ENCODE measurements at regions not wholly inside any gene's neighbourhood (a gene's known extent, or its start where the extent isn't known, plus 50 kb on each side); places are given as distances from the start of the nearest gene placed in this dataset.

GRCh38 chr13:79675931-79676660 is 195.1 kb downstream of the NDFIP2 start:
- no peak for TF ChIP-seq CTCF (conservative IDR thresholded peaks at IDR 0.05; ENCODE audit: low read depth, low read length)
- DNase-seq (ENCODE audit: low read depth), result no peak
- H3K4me3 ChIP-seq (ENCODE audit: low read depth, low read length), result no peak overlapping the region

GRCh38 chr13:79674765-79675515 is 194.0 kb downstream of the NDFIP2 start:
- DNase-seq (ENCODE audit: low read depth), result no peak
- TF ChIP-seq CTCF (conservative IDR thresholded peaks at IDR 0.05; ENCODE audit: low read depth, low read length), result no peak
- no peak overlapping the region for H3K4me3 ChIP-seq (ENCODE audit: low read depth, low read length)

GRCh38 chr13:79673993-79674377 is 193.0 kb downstream of the NDFIP2 start:
- no peak overlapping the region for H3K4me3 ChIP-seq (ENCODE audit: low read depth, low read length)
- TF ChIP-seq CTCF (conservative IDR thresholded peaks at IDR 0.05; ENCODE audit: low read depth, low read length), result no peak

GRCh38 chr13:79673310-79673992 is 192.5 kb downstream of the NDFIP2 start:
- no peak for DNase-seq (ENCODE audit: low read depth)
- TF ChIP-seq CTCF (conservative IDR thresholded peaks at IDR 0.05; ENCODE audit: low read depth, low read length), result no peak
- H3K4me3 ChIP-seq (ENCODE audit: low read depth, low read length), result no peak overlapping the region

More at GRCh38 chr13:79673993-79674377, 193.0 kb downstream of the NDFIP2 start:
- DNase-seq (ENCODE audit: low read depth), result no peak

- no peak for TF ChIP-seq CTCF (conservative IDR thresholded peaks at IDR 0.05; ENCODE audit: low read depth, low read length)
- no peak for DNase-seq (ENCODE audit: low read depth)
- H3K4me3 ChIP-seq (ENCODE audit: low read depth, low read length), result no peak overlapping the region
These were observed 190.5 kb downstream of the NDFIP2 start for GRCh38 chr13:79671420-79671819.

- TF ChIP-seq CTCF (conservative IDR thresholded peaks at IDR 0.05; ENCODE audit: low read depth, low read length), result no peak
- DNase-seq (ENCODE audit: low read depth), result no peak
- no peak overlapping the region for H3K4me3 ChIP-seq (ENCODE audit: low read depth, low read length)
These were observed 187.3 kb downstream of the NDFIP2 start for GRCh38 chr13:79668201-79668752.

All from epithelial cell of proximal tubule (primary cell).